Ascending aorta (tissue), 2 donors: ENCODE measurements at regions not wholly inside any gene's neighbourhood (a gene's known extent, or its start where the extent isn't known, plus 50 kb on each side); places are given as distances from the start of the nearest gene placed in this dataset.

Experiments used
- DNase-seq, 2 donors: peaks; one replicate each; pipeline ENCODE4 v3.0.0-alpha.2; 2019; ENCODE audit warnings: low spot score in 2 of 2
- H3K27ac ChIP-seq, 2 donors: fragments of 200-600 bp; sonication (generic); one replicate each; pipeline ENCODE4 v1.5.1; 2016 to 2017; ENCODE audit warnings: mild to moderate bottlenecking in 1 of 2
- H3K27me3 ChIP-seq: fragments of 200-600 bp; sonication (generic); one replicate; pipeline ENCODE4 v1.5.1; 2017
- H3K36me3 ChIP-seq, 2 donors: fragments of 200-600 bp; sonication (generic); one replicate each; pipeline ENCODE4 v1.5.1; 2016
- H3K4me1 ChIP-seq, 2 donors: fragments of 200-600 bp; sonication (generic); one replicate each; pipeline ENCODE4 v1.5.1; 2016 to 2017; ENCODE audit warnings: mild to moderate bottlenecking in 1 of 2
- H3K4me3 ChIP-seq, 2 donors: fragments of 200-600 bp; sonication (generic); one replicate each; pipeline ENCODE4 v1.5.1; 2016 to 2017; ENCODE audit warnings: mild to moderate bottlenecking in 1 of 2
- H3K9me3 ChIP-seq, 2 donors: fragments of 200-600 bp; sonication (generic); one replicate each; pipeline ENCODE4 v1.5.1; 2016
- intact Hi-C: fragments of 100-400 bp; cut with DNase I; formaldehyde crosslinking; loops from one replicate; pipeline ENCODE4 v1.15.1; 2023
- TF ChIP-seq, protein P1 (sequence below), 3 experiments: fragments of 200-600 bp in 2 of 3; fragments of 450-650 bp in 1 of 3; sonication (generic) in 2 of 3; IDR thresholded peaks; one replicate each; pipeline ENCODE4 v1.5.1; 2016 to 2019; ENCODE audit warnings: antibody characterized with exemption in 3 of 3, mild to moderate bottlenecking in 1 of 3, moderate library complexity in 1 of 3

DNA sequence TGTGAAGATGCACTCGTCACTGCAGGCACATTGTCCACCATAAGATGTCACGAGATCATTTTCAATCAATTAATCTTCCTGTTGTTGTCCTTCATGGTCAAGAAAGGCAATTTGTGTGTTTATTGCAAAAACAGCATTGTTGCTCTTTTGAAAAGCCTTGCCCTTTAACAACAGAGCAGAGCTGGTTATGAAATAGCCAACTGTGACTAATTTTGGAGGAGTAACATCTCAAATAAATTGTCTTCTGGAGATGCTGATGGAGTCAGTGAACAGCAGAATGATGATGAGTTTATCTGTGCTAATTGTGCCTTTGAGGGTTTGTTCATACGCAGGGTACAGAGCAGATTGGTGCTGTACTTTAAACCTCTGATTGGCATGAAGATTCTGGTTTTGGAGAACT, 88.3 kb upstream of the E2F7 start:
- DNase-seq, result no peak
- TF ChIP-seq, protein P1, sequence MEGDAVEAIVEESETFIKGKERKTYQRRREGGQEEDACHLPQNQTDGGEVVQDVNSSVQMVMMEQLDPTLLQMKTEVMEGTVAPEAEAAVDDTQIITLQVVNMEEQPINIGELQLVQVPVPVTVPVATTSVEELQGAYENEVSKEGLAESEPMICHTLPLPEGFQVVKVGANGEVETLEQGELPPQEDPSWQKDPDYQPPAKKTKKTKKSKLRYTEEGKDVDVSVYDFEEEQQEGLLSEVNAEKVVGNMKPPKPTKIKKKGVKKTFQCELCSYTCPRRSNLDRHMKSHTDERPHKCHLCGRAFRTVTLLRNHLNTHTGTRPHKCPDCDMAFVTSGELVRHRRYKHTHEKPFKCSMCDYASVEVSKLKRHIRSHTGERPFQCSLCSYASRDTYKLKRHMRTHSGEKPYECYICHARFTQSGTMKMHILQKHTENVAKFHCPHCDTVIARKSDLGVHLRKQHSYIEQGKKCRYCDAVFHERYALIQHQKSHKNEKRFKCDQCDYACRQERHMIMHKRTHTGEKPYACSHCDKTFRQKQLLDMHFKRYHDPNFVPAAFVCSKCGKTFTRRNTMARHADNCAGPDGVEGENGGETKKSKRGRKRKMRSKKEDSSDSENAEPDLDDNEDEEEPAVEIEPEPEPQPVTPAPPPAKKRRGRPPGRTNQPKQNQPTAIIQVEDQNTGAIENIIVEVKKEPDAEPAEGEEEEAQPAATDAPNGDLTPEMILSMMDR (IDR thresholded peaks at IDR 0.05), result no peak
- Histone ChIP-seq H3K36me3 (no peaks in the 10 kb centered on the region), H3K27ac (no peak overlapping the region), H3K4me1 (no peaks in the 10 kb centered on the region), H3K9me3 (no peaks in the 10 kb centered on the region), H3K4me3 (no peak overlapping the region), H3K27me3 (no peaks in the 10 kb centered on the region)
- intact Hi-C loops, result loop anchor here (10.0 kb wide), 1 partner anchor 531 kb away; no protein-coding TSS in a partner anchor

DNA sequence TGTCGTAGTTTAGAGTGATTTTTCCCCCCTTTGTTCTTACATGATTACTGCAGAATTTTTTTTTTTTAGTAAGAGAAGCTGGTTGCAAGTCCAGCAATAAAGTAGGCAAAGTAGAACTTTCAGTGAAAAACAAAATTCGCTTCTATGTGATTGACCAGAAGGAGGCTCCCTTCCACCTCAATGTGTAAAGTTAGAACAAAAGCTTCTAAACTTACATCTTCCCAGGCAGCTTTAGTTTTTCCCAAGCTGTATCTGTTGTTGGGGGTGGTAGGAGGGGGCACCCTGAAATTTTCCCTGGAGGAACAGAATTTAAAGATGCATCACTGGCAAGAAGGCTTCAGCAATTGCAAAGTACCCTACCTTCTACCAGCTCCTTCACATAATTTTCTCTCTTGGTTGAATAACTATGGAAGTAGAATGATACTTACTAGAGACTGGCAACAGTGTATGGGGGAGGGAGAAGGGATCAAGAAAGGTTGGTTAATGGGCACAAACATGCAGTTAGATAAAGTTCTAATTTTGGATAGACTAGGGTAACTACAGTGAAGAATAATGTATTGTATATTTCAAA, 87.3 kb upstream of the E2F7 start:
- Histone ChIP-seq H3K27ac (no peak overlapping the region), H3K4me1 (no peaks in the 10 kb centered on the region), H3K4me3 (no peak overlapping the region), H3K36me3 (no peaks in the 10 kb centered on the region), H3K9me3 (no peaks in the 10 kb centered on the region), H3K27me3 (no peaks in the 10 kb centered on the region)
- TF ChIP-seq, protein P1 (IDR thresholded peaks at IDR 0.05), result peak in 2 of 3 experiments; percentile 24 to 32
- intact Hi-C loops, result loop anchor here (10.0 kb wide), 1 partner anchor 532 kb away; no protein-coding TSS in a partner anchor
- no peak for DNase-seq

DNA sequence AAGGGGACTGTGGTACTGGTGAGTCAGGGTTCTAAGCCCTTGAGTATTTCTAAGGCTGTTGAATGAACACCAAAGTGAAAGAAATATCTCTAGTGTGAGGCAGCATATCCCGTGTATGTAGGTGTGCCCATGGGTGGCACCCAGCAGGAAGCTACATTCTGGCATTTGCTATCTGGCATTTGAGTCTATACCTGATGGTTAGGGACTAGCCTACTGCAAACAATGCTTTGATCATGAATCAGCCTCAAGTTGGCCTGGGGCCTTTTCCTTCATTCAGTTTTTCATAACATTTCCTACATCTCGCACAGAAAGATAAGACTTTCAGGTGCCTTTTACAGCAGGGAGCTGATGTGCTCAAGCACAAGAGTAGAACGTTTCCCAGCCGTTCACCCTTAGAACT, 85.7 kb upstream of the E2F7 start:
- Histone ChIP-seq H3K27me3 (no peaks in the 10 kb centered on the region), H3K36me3 (no peaks in the 10 kb centered on the region), H3K9me3 (no peaks in the 10 kb centered on the region), H3K4me1 (no peaks in the 10 kb centered on the region), H3K27ac (no peak overlapping the region), H3K4me3 (no peak overlapping the region)
- TF ChIP-seq, protein P1 (IDR thresholded peaks at IDR 0.05), result no peak
- DNase-seq, result no peak
- intact Hi-C loops, result loop anchor here (10.0 kb wide), 1 partner anchor 534 kb away; no protein-coding TSS in a partner anchor

DNA sequence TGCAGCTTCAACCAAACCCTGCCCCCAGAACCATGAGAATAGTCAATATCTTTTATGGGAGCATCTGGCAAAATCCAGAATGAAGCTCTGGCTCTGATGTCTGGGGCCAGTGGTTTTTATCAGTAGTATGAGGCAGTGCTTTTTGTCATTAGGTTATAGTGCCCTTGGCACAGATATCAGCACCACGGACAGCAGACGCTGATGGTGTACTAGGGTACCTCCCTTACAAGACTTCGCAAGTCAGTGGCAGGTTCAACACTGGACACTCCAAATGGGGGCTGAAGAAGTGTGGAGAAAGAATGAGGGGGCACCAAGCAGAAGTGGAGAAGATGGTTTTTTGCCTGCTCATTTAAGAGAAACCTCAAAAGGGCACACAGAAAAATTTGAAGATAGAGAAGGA, 68.2 kb upstream of the E2F7 start:
- intact Hi-C loops, result no loop called here
- no peak for DNase-seq
- no peak overlapping the region for H3K4me3 ChIP-seq
- H3K36me3 ChIP-seq, result no peaks in the 10 kb centered on the region
- no peak overlapping the region for H3K27ac ChIP-seq
- H3K27me3 ChIP-seq, result no peaks in the 10 kb centered on the region
- TF ChIP-seq, protein P1 (IDR thresholded peaks at IDR 0.05), result no peak
- H3K4me1 ChIP-seq, result no peaks in the 10 kb centered on the region
- H3K9me3 ChIP-seq, result no peaks in the 10 kb centered on the region

DNA sequence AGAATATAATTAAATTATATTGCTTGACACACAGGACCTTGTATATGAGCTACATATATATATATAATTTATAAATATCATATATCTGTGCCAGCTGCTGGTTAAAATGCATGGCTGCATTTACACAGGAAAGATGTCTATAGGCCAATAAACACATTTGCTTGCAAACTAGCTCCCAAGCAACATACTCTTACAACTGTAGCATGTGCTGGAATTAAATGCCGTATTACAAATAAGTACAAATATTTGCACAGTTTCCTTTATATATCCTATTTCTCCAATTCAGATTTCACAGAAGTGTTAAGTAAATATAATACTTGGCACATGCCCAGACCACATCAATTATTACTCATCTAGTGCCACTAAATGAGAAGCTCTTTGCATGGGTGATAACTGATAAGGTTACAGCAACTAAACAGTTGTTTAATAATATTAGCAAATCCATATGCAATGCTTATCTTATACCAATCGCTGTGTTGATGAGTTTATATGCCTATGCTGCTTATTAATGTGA, 66.7 kb upstream of the E2F7 start:
- no peaks in the 10 kb centered on the region for H3K4me1 ChIP-seq
- intact Hi-C loops, result no loop called here
- H3K27me3 ChIP-seq, result no peaks in the 10 kb centered on the region
- TF ChIP-seq, protein P1 (IDR thresholded peaks at IDR 0.05), result no peak
- no peak overlapping the region for H3K4me3 ChIP-seq
- H3K36me3 ChIP-seq, result no peaks in the 10 kb centered on the region
- no peak overlapping the region for H3K27ac ChIP-seq
- DNase-seq, result no peak
- H3K9me3 ChIP-seq, result no peaks in the 10 kb centered on the region
